ENCODE measurements at regions not wholly inside any gene's neighbourhood (a gene's known extent, or its start where the extent isn't known, plus 50 kb on each side); places are given as distances from the start of the nearest gene placed in this dataset.

GRCh38 chr3:18735005-18735404 is 309.9 kb upstream of the SATB1 start:
- TF ChIP-seq CTCF (IDR thresholded peaks at IDR 0.05) (no peak), POLR2A (IDR thresholded peaks at IDR 0.05) (no peak)

All from adrenal gland (tissue), 5 donors.